NCI-H2227 treated with DMSO at 0.1 percent for 48 hours (cell line): ENCODE measurements at regions not wholly inside any gene's neighbourhood (a gene's known extent, or its start where the extent isn't known, plus 50 kb on each side); places are given as distances from the start of the nearest gene placed in this dataset.

Experiments used
- DNase-seq: peaks from one replicate; lab custom pipeline; 2025; lab: John Stamatoyannopoulos, UW

GRCh38 chr12:118751355-118751754 lies 230.0 kb upstream of the SRRM4 start:
- no peak for DNase-seq

- no peak for DNase-seq
Measured at GRCh38 chr12:118760623-118761022, 220.7 kb upstream of the SRRM4 start.

GRCh38 chr12:118763234-118763633 lies 218.1 kb upstream of the SRRM4 start:
- no peak for DNase-seq

GRCh38 chr12:118773956-118774723 lies 207.2 kb upstream of the SRRM4 start:
- peak; percentile 97 for DNase-seq

- no peak for DNase-seq
Measured at GRCh38 chr12:118777504-118777903, 203.8 kb upstream of the SRRM4 start.

GRCh38 chr12:118778077-118778476 lies 203.3 kb upstream of the SRRM4 start:
- DNase-seq, result no peak

- no peak for DNase-seq
Measured at GRCh38 chr12:118780939-118781338, 200.4 kb upstream of the SRRM4 start.

- no peak for DNase-seq
Measured at GRCh38 chr12:118781692-118782091, 199.6 kb upstream of the SRRM4 start.

- DNase-seq, result no peak
Measured at GRCh38 chr12:118783703-118784102, 197.6 kb upstream of the SRRM4 start.

GRCh38 chr12:118790578-118790977 lies 190.8 kb upstream of the SRRM4 start:
- no peak for DNase-seq

- no peak for DNase-seq
Measured at GRCh38 chr12:118813778-118814357, 167.5 kb upstream of the SRRM4 start.

GRCh38 chr12:118816296-118816695 lies 165.0 kb upstream of the SRRM4 start:
- DNase-seq, result no peak

- DNase-seq, result no peak
Measured at GRCh38 chr12:118821386-118821925, 159.9 kb upstream of the SRRM4 start.

GRCh38 chr12:118822512-118822911 lies 158.8 kb upstream of the SRRM4 start:
- no peak for DNase-seq

GRCh38 chr12:118827047-118827446 lies 154.3 kb upstream of the SRRM4 start:
- DNase-seq, result no peak

- DNase-seq, result peak; percentile 17
Measured at GRCh38 chr12:118827606-118828005, 153.7 kb upstream of the SRRM4 start.

- DNase-seq, result no peak
Measured at GRCh38 chr12:118830296-118830695, 151.0 kb upstream of the SRRM4 start.

- no peak for DNase-seq
Measured at GRCh38 chr12:118835926-118836325, 145.4 kb upstream of the SRRM4 start.

- no peak for DNase-seq
Measured at GRCh38 chr12:118840399-118840798, 140.9 kb upstream of the SRRM4 start.

- DNase-seq, result no peak
Measured at GRCh38 chr12:118840878-118841277, 140.5 kb upstream of the SRRM4 start.

GRCh38 chr12:118841588-118841987 lies 139.8 kb upstream of the SRRM4 start:
- DNase-seq, result no peak

GRCh38 chr12:118842866-118843265 lies 138.5 kb upstream of the SRRM4 start:
- no peak for DNase-seq

GRCh38 chr12:118846416-118846815 lies 134.9 kb upstream of the SRRM4 start:
- no peak for DNase-seq
